ENCODE measurements at regions not wholly inside any gene's neighbourhood (a gene's known extent, or its start where the extent isn't known, plus 50 kb on each side); places are given as distances from the start of the nearest gene placed in this dataset.
A peak's percentile ranks its signal among the peaks of the same experiment; 100 is the strongest.

DNA sequence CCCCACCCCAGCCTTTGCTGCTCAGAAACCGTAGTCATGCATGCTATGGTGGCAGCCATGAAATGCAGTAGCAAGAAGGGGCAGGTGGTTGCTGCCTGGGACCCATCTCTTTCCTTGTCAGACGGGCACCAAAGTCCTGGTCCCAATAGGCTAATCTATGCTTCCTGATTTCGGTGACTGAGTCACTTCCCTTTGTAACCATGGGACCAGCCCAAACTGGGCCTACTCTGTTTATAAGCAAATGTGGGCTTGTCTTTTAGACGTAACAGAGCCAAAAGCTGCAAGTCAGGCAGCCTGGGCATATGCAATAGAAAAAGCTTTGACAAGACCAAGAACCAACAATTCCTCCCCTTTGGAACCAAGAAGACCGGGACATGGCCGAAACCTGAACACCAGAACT, 99.1 kb upstream of the RBBP6 start:
- no peak for DNase-seq
- H3K36me3 ChIP-seq (ENCODE audit: insufficient read depth, low read length), result no peaks in the 10 kb centered on the region
- Mint-ChIP-seq H3K4me3 (no peak overlapping the region), H3K27me3 (peaks cover 7 to 30% of the 10 kb centered on the region in 2 donors), H3K36me3 (no peaks in the 10 kb centered on the region), H3K27ac (no peak overlapping the region), H3K4me1 (no peaks in the 10 kb centered on the region), H3K9me3 (peaks cover 0 to 3% (median 0%) of the 10 kb centered on the region in 5 donors)
- H3K9me3 ChIP-seq (ENCODE audit: low read length), result no peaks in the 10 kb centered on the region
- no peaks in the 10 kb centered on the region for H3K27me3 ChIP-seq (ENCODE audit: insufficient read depth, low read length, poor library complexity, severe bottlenecking)
- ChIA-PET CTCF (no interaction called here), POLR2A (no interaction called here)
- no peak overlapping the region for H3K4me3 ChIP-seq (ENCODE audit: low read length)
- no peaks in the 10 kb centered on the region for H3K4me1 ChIP-seq (ENCODE audit: insufficient read depth, low read length)
- H3K27ac ChIP-seq (ENCODE audit: low read depth, low read length), result no peak overlapping the region

DNA sequence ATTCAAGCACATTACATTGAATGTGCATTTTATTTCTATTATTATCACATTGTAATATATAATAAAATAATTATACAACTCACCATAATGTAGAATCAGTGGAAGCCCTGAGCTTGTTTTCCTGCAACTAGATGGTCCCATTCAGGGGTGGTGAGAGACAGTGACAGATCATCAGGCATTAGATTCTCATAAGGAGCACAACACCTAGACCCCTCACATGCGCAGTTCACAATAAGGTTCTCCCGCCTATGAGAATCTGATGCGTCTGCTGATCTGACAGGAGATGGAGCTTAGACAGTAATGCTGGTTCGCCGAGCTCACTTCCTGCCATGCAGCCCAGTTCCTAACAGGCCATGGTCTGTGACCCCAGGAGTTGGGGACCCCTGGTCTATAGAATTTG, 96.7 kb upstream of the RBBP6 start:
- no peak overlapping the region for H3K27ac ChIP-seq (ENCODE audit: low read depth, low read length)
- Mint-ChIP-seq H3K4me3 (no peak overlapping the region), H3K36me3 (no peaks in the 10 kb centered on the region), H3K27ac (no peak overlapping the region), H3K27me3 (peaks cover 8 to 30% of the 10 kb centered on the region in 2 donors), H3K4me1 (no peaks in the 10 kb centered on the region), H3K9me3 (peaks cover 0 to 3% (median 0%) of the 10 kb centered on the region in 5 donors)
- DNase-seq, result no peak
- H3K4me3 ChIP-seq (ENCODE audit: low read length), result no peak overlapping the region
- H3K9me3 ChIP-seq (ENCODE audit: low read length), result no peaks in the 10 kb centered on the region
- CTCF ChIA-PET, result no interaction called here
- POLR2A ChIA-PET, result no interaction called here
- H3K36me3 ChIP-seq (ENCODE audit: insufficient read depth, low read length), result no peaks in the 10 kb centered on the region
- H3K27me3 ChIP-seq (ENCODE audit: insufficient read depth, low read length, poor library complexity, severe bottlenecking), result no peaks in the 10 kb centered on the region
- H3K4me1 ChIP-seq (ENCODE audit: insufficient read depth, low read length), result no peaks in the 10 kb centered on the region

DNA sequence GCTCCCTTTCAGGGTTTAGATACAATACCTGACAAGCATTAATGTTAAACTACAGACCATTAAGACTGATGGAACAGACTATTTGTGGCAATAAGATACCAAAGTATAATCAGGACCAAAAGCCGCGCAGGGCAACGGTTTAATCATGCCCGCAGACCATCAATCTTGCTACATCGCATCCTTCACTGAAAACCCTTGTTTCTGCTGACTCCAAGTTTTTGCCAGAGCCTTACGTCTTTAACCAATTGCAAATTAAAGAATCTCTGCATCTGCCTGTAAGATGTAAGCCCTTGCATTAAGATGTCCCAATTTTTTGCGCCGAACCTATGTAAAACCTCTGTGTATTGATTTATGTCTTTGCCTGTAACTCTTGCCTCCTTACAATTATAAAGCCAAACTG, 94.2 kb upstream of the RBBP6 start:
- Mint-ChIP-seq H3K4me3 (no peak overlapping the region), H3K36me3 (no peaks in the 10 kb centered on the region), H3K9me3 (no peaks in the 10 kb centered on the region), H3K27me3 (peaks cover 6 to 31% of the 10 kb centered on the region in 2 donors), H3K4me1 (no peaks in the 10 kb centered on the region), H3K27ac (no peak overlapping the region)
- H3K4me3 ChIP-seq (ENCODE audit: low read length), result no peak overlapping the region
- H3K27ac ChIP-seq (ENCODE audit: low read depth, low read length), result no peak overlapping the region
- H3K27me3 ChIP-seq (ENCODE audit: insufficient read depth, low read length, poor library complexity, severe bottlenecking), result no peaks in the 10 kb centered on the region
- H3K36me3 ChIP-seq (ENCODE audit: insufficient read depth, low read length), result no peaks in the 10 kb centered on the region
- DNase-seq, result no peak
- ChIA-PET CTCF (no interaction called here), POLR2A (no interaction called here)
- no peaks in the 10 kb centered on the region for H3K9me3 ChIP-seq (ENCODE audit: low read length)
- no peaks in the 10 kb centered on the region for H3K4me1 ChIP-seq (ENCODE audit: insufficient read depth, low read length)

DNA sequence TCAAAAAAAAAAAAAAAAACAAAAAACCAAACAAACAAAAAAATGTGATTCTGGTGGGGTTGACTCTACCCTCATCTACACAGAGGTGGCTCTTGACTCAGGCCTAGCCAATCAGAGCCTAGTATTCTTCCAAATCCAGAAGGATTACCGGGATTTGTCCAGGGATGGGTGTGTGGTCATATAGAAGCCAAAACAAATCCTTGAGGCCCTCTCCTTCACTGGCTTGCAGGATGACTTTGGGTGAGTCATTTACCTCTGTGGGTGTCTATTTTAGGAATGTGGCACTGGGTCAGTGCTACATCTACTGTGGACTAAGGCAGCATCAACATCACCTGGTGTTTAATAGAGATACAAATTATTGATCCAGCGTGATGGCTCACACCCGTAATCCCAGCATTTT, 93.2 kb upstream of the RBBP6 start:
- H3K27ac ChIP-seq (ENCODE audit: low read depth, low read length), result no peak overlapping the region
- H3K9me3 ChIP-seq (ENCODE audit: low read length), result no peaks in the 10 kb centered on the region
- no peaks in the 10 kb centered on the region for H3K4me1 ChIP-seq (ENCODE audit: insufficient read depth, low read length)
- H3K36me3 ChIP-seq (ENCODE audit: insufficient read depth, low read length), result no peaks in the 10 kb centered on the region
- no peaks in the 10 kb centered on the region for H3K27me3 ChIP-seq (ENCODE audit: insufficient read depth, low read length, poor library complexity, severe bottlenecking)
- ChIA-PET POLR2A (no interaction called here), CTCF (no interaction called here)
- H3K27ac Mint-ChIP-seq, result no peak overlapping the region
- H3K4me3 ChIP-seq (ENCODE audit: low read length), result no peak overlapping the region
- no peak overlapping the region for H3K4me3 Mint-ChIP-seq
- no peak for DNase-seq
- H3K27me3 Mint-ChIP-seq, result peaks cover 9 to 30% of the 10 kb centered on the region in 2 donors
- H3K4me1 Mint-ChIP-seq, result no peaks in the 10 kb centered on the region
- no peaks in the 10 kb centered on the region for H3K36me3 Mint-ChIP-seq
- no peaks in the 10 kb centered on the region for H3K9me3 Mint-ChIP-seq

DNA sequence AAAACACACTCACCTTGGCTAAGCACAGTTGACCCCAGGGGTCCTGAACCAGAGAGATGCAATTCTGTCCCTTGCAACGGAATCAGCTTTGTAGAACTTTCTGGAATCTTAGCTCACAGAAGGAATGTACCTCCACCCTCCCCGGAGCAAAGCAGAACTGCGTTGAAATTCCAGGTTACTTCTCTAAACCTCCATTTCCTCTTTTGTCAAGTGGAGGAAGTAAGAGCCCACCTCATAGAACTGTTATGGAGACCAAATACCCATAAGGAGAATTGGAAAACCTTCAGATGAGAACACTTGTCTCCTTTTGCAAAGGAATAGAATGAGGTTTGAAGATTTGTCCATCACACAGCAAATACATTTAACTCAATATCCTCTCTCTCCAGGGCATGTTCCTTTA, 86.6 kb upstream of the RBBP6 start:
- H3K9me3 ChIP-seq (ENCODE audit: low read length), result no peaks in the 10 kb centered on the region
- ChIA-PET POLR2A (no interaction called here), CTCF (no interaction called here)

DNA sequence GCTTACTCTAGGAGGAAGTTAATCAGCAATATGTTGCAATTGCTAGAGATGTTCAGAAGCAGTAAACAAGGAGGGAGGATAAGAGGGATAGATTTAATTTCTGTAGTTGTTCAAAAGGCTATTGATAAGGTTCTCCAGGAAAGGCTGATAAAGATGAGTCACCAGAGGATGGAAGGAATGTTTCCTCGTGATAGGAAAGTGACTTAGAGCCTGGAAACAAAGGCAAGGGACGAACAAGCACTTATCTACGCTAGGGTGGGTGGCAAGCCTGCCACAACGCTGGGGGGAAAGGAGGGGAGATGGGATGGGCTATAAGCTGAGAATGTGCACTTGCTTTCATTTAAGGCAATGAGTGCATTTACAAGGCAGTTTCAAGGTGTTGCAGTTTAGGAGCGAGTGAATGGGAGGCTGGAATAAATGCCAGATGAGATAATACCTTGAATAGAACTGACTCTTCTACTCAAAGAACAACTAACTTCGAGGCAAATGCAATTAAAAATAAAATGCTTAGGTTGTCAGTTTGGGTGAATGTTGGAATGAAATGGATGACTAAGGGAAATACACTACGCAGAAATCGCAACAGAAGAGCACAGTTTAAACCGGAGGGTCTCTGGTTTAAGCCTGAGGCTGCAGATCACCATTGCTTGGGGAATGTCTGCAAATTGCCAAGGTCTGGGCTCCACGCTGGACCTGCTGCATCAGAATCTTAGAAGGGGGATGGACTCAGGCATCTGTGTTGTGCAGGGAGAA, 76.0 kb upstream of the RBBP6 start:
- no peaks in the 10 kb centered on the region for H3K4me1 ChIP-seq (ENCODE audit: insufficient read depth, low read length)

More for the DNA sequence above, 86.6 kb upstream of the RBBP6 start:
- Histone ChIP-seq H3K36me3 (ENCODE audit: insufficient read depth, low read length) (no peaks in the 10 kb centered on the region), H3K4me3 (ENCODE audit: low read length) (no peak overlapping the region), H3K27ac (ENCODE audit: low read depth, low read length) (no peak overlapping the region), H3K27me3 (ENCODE audit: insufficient read depth, low read length, poor library complexity, severe bottlenecking) (no peaks in the 10 kb centered on the region), H3K4me1 (ENCODE audit: insufficient read depth, low read length) (no peaks in the 10 kb centered on the region)
- Mint-ChIP-seq H3K9me3 (no peaks in the 10 kb centered on the region), H3K27me3 (peaks cover 22 to 52% of the 10 kb centered on the region in 2 donors), H3K4me1 (no peaks in the 10 kb centered on the region), H3K36me3 (no peaks in the 10 kb centered on the region), H3K27ac (no peak overlapping the region), H3K4me3 (no peak overlapping the region)
- DNase-seq, result no peak

DNA sequence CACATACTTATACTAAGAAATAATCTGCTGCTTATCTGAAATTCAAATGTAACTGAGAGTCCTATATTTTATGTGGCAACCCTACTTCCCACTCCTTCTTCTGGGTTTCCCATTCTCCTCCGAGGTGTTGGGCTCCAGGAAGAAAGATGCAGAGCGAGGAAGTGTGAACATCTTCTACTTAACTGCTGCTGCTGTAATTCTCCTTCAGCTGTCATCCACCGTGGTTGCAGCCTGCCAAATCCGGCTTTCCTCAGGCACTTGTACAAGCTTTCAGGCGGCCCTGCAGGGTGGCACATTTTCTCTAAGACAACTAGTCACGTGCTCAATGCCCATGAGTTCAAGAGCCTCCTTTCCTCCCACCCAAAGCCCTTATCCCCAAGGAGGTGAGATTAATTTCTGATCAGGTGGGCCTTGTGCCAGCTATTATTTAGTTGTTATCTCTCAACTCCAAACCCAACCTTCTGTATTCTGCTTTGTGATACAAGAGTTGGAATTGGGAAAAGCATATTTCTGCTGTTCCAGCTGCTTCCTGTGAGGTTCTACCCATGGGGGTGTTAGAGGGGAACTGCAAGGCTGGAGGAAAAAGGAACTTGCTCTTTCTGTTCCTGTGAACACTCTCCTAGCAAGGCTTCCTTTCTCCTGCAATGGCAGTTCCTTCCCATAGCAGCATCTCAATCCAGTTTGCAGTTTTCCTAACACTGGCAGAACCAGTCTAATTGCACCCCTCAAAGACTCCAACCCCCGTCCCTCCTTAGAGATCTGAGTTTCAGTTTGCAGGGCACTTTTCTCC, 67.6 kb upstream of the RBBP6 start:
- CTCF ChIA-PET, result no interaction called here
- H3K4me1 Mint-ChIP-seq, result no peaks in the 10 kb centered on the region

More for the DNA sequence above, 76.0 kb upstream of the RBBP6 start:
- no peak overlapping the region for H3K27ac ChIP-seq (ENCODE audit: low read depth, low read length)
- no peaks in the 10 kb centered on the region for H3K27me3 ChIP-seq (ENCODE audit: insufficient read depth, low read length, poor library complexity, severe bottlenecking)
- no peak overlapping the region for H3K4me3 Mint-ChIP-seq
- H3K27ac Mint-ChIP-seq, result peak overlapping the region in 1 of 8 donors; percentile 11
- no peaks in the 10 kb centered on the region for H3K9me3 ChIP-seq (ENCODE audit: low read length)
- ChIA-PET CTCF (no interaction called here), POLR2A (no interaction called here)
- H3K27me3 Mint-ChIP-seq, result peaks cover 12 to 19% of the 10 kb centered on the region in 2 donors
- no peaks in the 10 kb centered on the region for H3K36me3 ChIP-seq (ENCODE audit: insufficient read depth, low read length)
- peaks cover 0 to under 1% (median 0%) of the 10 kb centered on the region in 3 donors for H3K36me3 Mint-ChIP-seq
- no peak for DNase-seq
- no peaks in the 10 kb centered on the region for H3K4me1 Mint-ChIP-seq
- peaks cover 2 to 12% (median 7%) of the 10 kb centered on the region in 5 donors for H3K9me3 Mint-ChIP-seq
- H3K4me3 ChIP-seq (ENCODE audit: low read length), result no peak overlapping the region

DNA sequence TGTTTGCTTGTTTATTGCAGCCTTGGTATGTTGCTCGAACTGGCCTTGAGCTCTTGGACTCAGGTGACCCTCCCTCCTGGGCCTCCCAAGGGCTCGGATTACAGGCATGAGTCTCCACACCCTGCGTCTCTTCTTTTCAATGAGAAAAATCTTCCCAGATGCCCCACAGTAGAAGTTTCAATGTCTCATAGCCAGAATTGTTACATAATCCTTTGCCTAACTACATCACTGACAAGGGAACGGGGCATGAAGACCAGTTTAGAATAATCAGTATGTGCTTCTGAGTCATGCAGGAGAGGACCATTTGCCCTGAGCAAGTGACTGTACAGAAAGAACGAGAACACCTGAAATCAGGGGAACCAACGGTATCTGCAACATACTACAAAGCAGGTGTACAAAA, 61.9 kb upstream of the RBBP6 start:
- Mint-ChIP-seq H3K27ac (no peak overlapping the region), H3K36me3 (peaks cover 0 to 4% (median 0%) of the 10 kb centered on the region in 3 donors), H3K4me3 (no peak overlapping the region), H3K27me3 (peaks cover 14 to 31% of the 10 kb centered on the region in 2 donors), H3K4me1 (no peaks in the 10 kb centered on the region), H3K9me3 (peaks cover 4 to 18% (median 17%) of the 10 kb centered on the region in 5 donors)
- POLR2A ChIA-PET, result no interaction called here
- no peak overlapping the region for H3K4me3 ChIP-seq (ENCODE audit: low read length)
- H3K36me3 ChIP-seq (ENCODE audit: insufficient read depth, low read length), result no peaks in the 10 kb centered on the region
- no peak overlapping the region for H3K27ac ChIP-seq (ENCODE audit: low read depth, low read length)
- DNase-seq, result no peak
- H3K4me1 ChIP-seq (ENCODE audit: insufficient read depth, low read length), result no peaks in the 10 kb centered on the region
- no peaks in the 10 kb centered on the region for H3K27me3 ChIP-seq (ENCODE audit: insufficient read depth, low read length, poor library complexity, severe bottlenecking)
- no peaks in the 10 kb centered on the region for H3K9me3 ChIP-seq (ENCODE audit: low read length)
- CTCF ChIA-PET, result no interaction called here

More for the DNA sequence above, 67.6 kb upstream of the RBBP6 start:
- Histone ChIP-seq H3K36me3 (ENCODE audit: insufficient read depth, low read length) (no peaks in the 10 kb centered on the region), H3K9me3 (ENCODE audit: low read length) (no peaks in the 10 kb centered on the region), H3K4me1 (ENCODE audit: insufficient read depth, low read length) (no peaks in the 10 kb centered on the region), H3K27me3 (ENCODE audit: insufficient read depth, low read length, poor library complexity, severe bottlenecking) (no peaks in the 10 kb centered on the region), H3K4me3 (ENCODE audit: low read length) (no peak overlapping the region), H3K27ac (ENCODE audit: low read depth, low read length) (no peak overlapping the region)
- Mint-ChIP-seq H3K27me3 (peaks cover 10 to 42% of the 10 kb centered on the region in 2 donors), H3K9me3 (peaks cover 4 to 18% (median 17%) of the 10 kb centered on the region in 5 donors), H3K27ac (no peak overlapping the region), H3K4me3 (no peak overlapping the region), H3K36me3 (peaks cover 0 to 4% (median 1%) of the 10 kb centered on the region in 3 donors)
- DNase-seq, result no peak
- POLR2A ChIA-PET, result no interaction called here
